SJCRH30 (cell line): ENCODE measurements at regions not wholly inside any gene's neighbourhood (a gene's known extent, or its start where the extent isn't known, plus 50 kb on each side); places are given as distances from the start of the nearest gene placed in this dataset.

Experiments used
- DNase-seq, 2 experiments: peaks; one replicate each; pipeline ENCODE4 v3.0.0-alpha.2; 2015 to 2020
- H3K27ac ChIP-seq: fragments of 250-450 bp; sonication (Bioruptor Pico); 2 replicates; pipeline ENCODE4 v1.5.1; 2020; ENCODE audit warnings: mild to moderate bottlenecking, moderate library complexity
- H3K27me3 ChIP-seq: fragments of 250-450 bp; sonication (Bioruptor Pico); 2 replicates; pipeline ENCODE4 v1.5.1; 2020; ENCODE audit warnings: mild to moderate bottlenecking, moderate library complexity
- H3K36me3 ChIP-seq: fragments of 250-450 bp; sonication (Bioruptor Pico); 2 replicates; pipeline ENCODE4 v1.5.1; 2020; ENCODE audit warnings: mild to moderate bottlenecking, moderate library complexity
- H3K4me1 ChIP-seq: fragments of 250-450 bp; sonication (Bioruptor Pico); 2 replicates; pipeline ENCODE4 v1.5.1; 2020; ENCODE audit warnings: mild to moderate bottlenecking, moderate library complexity
- H3K4me3 ChIP-seq: fragments of 250-450 bp; sonication (Bioruptor Pico); 2 replicates; pipeline ENCODE4 v1.5.1; 2020; ENCODE audit warnings: mild to moderate bottlenecking, moderate library complexity
- H3K9me3 ChIP-seq: fragments of 250-450 bp; sonication (Bioruptor Pico); replicated peaks from 2 replicates; pipeline ENCODE4 v1.5.1; 2020; ENCODE audit warnings: mild to moderate bottlenecking, moderate library complexity

DNA sequence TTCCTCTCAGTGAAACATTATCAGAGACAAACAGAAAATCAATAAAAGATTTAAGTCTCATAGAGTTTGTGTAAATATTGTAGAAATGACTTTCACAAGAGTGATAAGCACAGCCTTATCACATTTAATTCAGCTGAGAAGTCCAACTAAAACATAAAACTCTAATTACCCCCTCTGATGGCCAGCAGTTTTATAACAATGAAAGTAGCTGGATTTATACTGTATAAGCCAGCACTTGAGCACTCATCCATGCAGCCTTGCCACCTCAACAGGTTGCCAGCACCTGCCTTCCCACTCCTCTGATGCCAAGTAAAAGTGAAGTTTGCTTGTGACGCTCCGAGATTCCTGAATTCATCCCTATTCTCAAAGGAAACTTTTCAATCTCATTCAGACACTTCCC is 103.0 kb upstream of the STK39 start:
- no peaks in the 10 kb centered on the region; the same call in 1 of the 2 replicates for H3K4me1 ChIP-seq
- no peaks in the 10 kb centered on the region for H3K27me3 ChIP-seq
- no peaks in the 10 kb centered on the region for H3K36me3 ChIP-seq
- DNase-seq, result no peak
- H3K9me3 ChIP-seq, result 0 out of 2 replicates have a peak, but pooled peaks cover 9% of the 10 kb centered on the region
- no peak overlapping the region for H3K27ac ChIP-seq
- no peak overlapping the region for H3K4me3 ChIP-seq

DNA sequence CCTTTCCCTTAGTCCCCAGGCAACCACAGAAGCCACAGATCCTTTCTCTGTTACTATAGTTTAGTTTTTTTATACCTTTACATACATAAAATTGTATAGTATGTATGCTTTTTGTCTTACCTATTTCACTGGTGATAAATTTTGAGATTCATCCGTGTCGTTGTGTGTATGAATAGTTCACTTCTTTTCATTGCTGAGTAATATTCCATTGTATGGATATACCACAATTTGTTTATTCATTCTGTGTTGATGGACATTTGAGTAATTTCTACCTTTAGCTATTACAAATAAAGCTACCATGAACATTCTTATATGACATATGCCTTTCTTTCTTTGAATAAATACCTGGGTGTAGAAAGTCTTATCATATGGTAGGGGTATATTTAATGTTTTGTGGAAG is 102.8 kb upstream of the CERS6 start:
- Histone ChIP-seq H3K4me1 (no peaks in the 10 kb centered on the region; the same call in 1 of the 2 replicates), H3K4me3 (no peak overlapping the region), H3K36me3 (no peaks in the 10 kb centered on the region), H3K9me3 (0 out of 2 replicates have a peak, but pooled peaks cover 9% of the 10 kb centered on the region), H3K27me3 (no peaks in the 10 kb centered on the region), H3K27ac (no peak overlapping the region)
- DNase-seq, result no peak

DNA sequence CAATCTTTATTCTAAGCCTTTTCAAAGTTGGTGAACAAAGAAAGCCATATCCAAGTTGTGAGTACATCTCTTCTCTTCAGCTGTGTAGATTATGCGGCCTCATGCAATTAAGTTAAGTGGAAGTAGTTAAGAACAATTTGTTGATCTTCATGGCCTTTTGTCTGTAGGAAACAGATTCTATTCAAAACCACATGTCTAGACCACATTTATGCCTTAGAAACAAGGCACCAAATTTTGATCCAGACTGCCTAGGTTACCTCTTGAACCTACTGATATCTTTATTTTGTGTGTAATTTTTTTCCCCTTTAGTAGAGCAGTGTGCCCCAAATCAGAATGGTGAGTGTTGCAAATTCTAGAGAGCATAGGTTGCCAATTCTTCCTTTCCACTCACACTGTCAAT is 101.6 kb upstream of the CERS6 start:
- no peak overlapping the region for H3K27ac ChIP-seq
- H3K4me1 ChIP-seq, result no peaks in the 10 kb centered on the region; the same call in 1 of the 2 replicates
- no peak for DNase-seq
- no peaks in the 10 kb centered on the region for H3K36me3 ChIP-seq
- H3K27me3 ChIP-seq, result no peaks in the 10 kb centered on the region
- H3K9me3 ChIP-seq, result 0 out of 2 replicates have a peak, but pooled peaks cover 9% of the 10 kb centered on the region
- H3K4me3 ChIP-seq, result no peak overlapping the region

DNA sequence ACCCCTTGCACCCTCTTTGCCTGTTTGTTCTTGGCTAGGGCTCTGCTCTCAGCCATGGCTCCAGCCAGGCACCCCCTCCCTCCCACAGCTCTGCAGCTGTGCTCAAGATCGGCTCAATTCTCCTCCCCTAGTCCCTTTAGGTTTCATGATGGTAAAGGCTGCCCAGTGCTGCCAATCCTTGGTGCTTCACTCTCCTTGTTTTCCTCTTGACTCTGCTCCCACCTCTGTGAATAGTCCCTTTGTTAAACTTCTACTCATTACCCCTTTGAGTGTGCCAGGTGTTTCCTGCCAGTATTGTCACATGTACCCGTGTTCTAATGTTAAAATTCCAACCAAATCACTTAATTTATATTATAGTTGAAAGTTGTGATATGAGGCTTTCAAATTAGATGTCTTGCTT is 101.0 kb upstream of the CERS6 start:
- DNase-seq, result peak; percentile 27 to 69
- no peaks in the 10 kb centered on the region for H3K27me3 ChIP-seq

DNA sequence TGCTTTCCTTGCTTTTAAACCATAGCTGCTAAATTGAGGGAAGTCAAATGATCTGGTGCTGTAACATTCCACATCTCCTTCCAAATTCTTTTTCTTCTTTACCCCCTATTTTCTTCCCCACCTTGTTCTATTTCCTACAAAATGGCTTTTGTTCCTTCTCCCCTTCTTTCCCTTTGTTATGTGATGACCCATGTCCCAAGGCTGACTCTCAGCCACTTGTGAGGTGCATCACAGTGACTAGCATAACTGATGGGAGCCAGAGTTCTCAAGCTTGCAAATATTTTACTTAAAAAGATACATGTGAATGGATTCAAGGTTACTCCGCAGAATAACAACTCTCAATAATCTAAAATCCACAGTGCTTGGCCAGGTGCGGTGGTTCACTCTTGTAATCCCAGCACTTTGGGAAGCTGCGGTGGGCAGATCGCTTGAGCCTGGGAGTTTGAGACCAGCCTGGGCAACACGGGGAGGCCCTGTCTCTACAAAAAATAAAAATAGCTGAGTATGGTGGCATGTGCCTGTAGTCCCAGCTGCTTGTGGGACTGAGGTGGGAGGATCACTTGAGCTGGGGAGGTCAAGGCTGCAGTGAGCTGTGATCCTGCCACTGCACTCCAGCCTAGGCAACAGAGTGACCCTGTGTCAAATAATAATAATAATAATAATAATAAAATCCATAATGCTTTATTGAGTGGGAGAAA is 100.1 kb upstream of the CERS6 start:
- Histone ChIP-seq H3K4me3 (no peak overlapping the region), H3K36me3 (no peaks in the 10 kb centered on the region), H3K9me3 (0 out of 2 replicates have a peak, but pooled peaks cover 9% of the 10 kb centered on the region), H3K4me1 (no peaks in the 10 kb centered on the region; the same call in 1 of the 2 replicates), H3K27ac (no peak overlapping the region), H3K27me3 (no peaks in the 10 kb centered on the region)
- no peak for DNase-seq

More for the DNA sequence above, 101.0 kb upstream of the CERS6 start:
- Histone ChIP-seq H3K27ac (no peak overlapping the region), H3K36me3 (no peaks in the 10 kb centered on the region), H3K4me1 (no peaks in the 10 kb centered on the region; the same call in 1 of the 2 replicates), H3K9me3 (0 out of 2 replicates have a peak, but pooled peaks cover 9% of the 10 kb centered on the region), H3K4me3 (no peak overlapping the region)

DNA sequence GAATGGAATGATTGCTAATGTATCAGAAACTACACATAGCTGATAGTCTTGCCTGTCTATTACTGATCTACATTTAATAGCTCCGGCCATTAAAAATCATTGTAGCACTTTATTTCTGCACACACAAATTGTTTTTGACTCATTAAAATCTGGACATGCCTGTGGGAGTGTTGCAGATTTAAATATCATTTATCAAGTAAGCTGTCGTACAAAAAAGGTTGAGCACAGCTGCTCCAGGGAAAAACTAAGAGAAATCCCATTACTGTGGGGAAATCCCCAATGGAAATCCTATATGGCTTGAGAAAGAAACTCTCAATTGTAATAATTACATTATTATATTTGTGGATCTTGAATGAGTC is 99.6 kb upstream of the CERS6 start:
- 0 out of 2 replicates have a peak, but pooled peaks cover 9% of the 10 kb centered on the region for H3K9me3 ChIP-seq
- DNase-seq, result no peak
- H3K4me1 ChIP-seq, result no peaks in the 10 kb centered on the region; the same call in 1 of the 2 replicates
- no peaks in the 10 kb centered on the region for H3K27me3 ChIP-seq
- H3K27ac ChIP-seq, result no peak overlapping the region
- H3K4me3 ChIP-seq, result no peak overlapping the region
- no peaks in the 10 kb centered on the region for H3K36me3 ChIP-seq

DNA sequence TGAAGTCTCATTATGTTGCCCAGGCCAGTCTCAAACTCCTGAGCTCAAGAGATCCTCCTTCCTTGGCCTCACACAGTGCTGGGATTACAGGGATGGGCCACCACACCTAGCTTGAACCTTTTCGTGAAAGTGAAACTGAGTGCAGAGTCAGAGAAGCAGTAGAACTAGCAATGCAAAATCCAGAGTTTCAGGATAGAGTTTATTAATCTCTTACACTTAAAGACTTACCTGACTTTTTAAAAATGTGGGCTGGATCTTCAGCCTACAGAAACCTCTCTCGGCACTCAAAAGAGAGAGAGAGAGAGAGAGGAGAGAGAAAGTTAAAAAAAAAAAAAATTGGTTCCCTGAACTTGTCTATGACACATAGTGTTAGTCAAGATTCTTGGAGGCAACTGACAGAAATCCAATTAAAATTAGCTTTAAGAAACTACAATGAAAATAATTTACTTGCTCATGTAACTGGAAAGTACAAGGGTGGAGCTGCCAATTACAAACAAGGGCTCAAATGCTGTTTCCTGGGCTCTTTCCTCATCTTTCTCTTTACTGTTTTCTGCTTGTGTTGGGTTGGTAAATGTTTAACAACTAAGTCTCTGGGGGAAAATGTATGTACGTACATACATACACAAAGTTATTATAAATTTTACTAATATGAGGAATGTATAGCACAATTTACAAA is 98.1 kb upstream of the CERS6 start:
- no peaks in the 10 kb centered on the region for H3K36me3 ChIP-seq
- no peaks in the 10 kb centered on the region for H3K27me3 ChIP-seq
- DNase-seq, result no peak
- H3K4me3 ChIP-seq, result no peak overlapping the region
- H3K9me3 ChIP-seq, result 0 out of 2 replicates have a peak, but pooled peaks cover 9% of the 10 kb centered on the region
- H3K27ac ChIP-seq, result no peak overlapping the region
- H3K4me1 ChIP-seq, result no peaks in the 10 kb centered on the region; the same call in 1 of the 2 replicates

DNA sequence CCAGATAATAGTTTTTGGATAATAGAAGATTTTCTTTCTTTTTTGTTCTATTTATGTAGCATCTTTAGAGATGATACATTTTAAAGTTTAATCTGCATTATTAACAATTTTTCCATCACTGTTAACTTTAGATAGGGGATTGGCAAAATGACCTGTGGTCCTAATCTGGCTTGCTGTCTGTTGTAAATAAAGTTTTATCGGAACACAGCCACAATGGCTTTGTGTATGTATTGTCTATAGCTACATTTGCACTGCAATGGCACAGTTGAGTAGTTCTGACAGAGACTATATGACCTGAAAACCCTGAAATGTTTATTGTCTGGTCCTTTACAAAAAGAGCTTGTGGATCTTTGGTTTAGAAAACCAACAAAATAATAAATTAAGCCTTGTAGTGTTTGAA is 97.0 kb upstream of the CERS6 start:
- no peaks in the 10 kb centered on the region for H3K27me3 ChIP-seq
- no peak overlapping the region for H3K4me3 ChIP-seq
- DNase-seq, result no peak
- 0 out of 2 replicates have a peak, but pooled peaks cover 2% of the 10 kb centered on the region for H3K9me3 ChIP-seq
- H3K36me3 ChIP-seq, result no peaks in the 10 kb centered on the region
- no peaks in the 10 kb centered on the region; the same call in 1 of the 2 replicates for H3K4me1 ChIP-seq
- no peak overlapping the region for H3K27ac ChIP-seq

DNA sequence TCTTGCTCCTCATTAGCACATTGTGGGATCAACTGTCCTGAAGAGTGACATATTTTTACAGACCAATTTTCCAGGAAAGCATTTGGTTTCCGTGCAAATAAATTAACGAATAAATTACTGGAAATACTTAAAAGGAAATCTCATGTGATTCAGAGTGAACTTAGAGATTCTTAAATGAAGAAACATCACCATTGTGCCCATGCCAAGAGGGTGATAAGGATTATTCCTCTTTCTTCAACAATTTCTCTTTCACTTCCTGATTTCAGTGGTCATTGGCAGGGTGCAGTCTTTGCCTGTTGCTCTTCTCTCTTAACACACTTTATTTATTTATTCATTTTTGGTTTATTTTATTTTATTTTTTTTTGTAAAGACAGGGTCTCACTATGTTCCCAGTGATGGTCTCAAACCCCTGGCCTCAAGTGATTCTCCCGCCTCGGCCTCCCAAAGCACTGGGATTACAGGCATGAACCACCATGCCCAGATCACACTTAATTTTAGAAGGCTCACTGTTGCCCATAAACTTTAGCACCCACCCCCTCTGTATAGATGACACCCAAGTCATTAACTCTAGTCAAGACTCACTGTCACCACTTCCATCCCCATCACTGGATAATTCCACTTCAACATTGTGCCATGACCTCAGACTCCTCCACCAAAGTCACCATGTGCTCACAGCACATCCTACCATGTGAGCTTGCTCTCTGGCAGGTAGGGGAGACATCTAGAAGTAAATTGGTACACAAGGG is 92.6 kb upstream of the CERS6 start:
- Histone ChIP-seq H3K36me3 (no peaks in the 10 kb centered on the region), H3K27me3 (no peaks in the 10 kb centered on the region), H3K9me3 (no peaks in the 10 kb centered on the region), H3K4me1 (no peaks in the 10 kb centered on the region), H3K4me3 (no peak overlapping the region), H3K27ac (no peak overlapping the region)
- DNase-seq, result no peak

DNA sequence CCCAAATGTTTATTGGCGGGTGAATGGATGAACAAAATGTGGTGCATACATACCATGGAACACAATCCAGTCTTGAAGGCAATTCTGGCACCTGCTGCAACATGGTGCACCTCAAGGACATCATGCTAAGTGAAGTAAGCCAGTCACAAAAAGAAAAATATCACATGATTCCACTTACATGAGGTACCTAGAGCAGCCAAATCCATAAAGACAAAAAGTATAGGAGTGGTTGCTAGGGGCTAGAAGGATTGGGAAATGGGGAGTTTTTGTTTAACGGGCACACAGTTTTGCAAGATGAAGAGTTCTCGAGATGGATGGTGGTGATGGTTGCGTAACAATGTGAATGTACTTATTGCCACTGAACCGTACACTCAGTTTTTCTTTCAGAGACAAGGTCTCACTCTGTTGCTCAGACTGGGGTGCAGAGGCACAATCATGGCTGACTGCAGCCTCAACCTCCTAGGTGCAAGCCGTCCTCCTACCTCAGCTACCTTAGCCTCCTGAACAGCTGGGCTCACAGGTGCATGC is 90.9 kb upstream of the CERS6 start:
- no peak for DNase-seq
- no peaks in the 10 kb centered on the region for H3K36me3 ChIP-seq
- no peak overlapping the region for H3K4me3 ChIP-seq
- H3K9me3 ChIP-seq, result no peaks in the 10 kb centered on the region
- no peaks in the 10 kb centered on the region for H3K4me1 ChIP-seq
- H3K27ac ChIP-seq, result no peak overlapping the region
- no peaks in the 10 kb centered on the region for H3K27me3 ChIP-seq

DNA sequence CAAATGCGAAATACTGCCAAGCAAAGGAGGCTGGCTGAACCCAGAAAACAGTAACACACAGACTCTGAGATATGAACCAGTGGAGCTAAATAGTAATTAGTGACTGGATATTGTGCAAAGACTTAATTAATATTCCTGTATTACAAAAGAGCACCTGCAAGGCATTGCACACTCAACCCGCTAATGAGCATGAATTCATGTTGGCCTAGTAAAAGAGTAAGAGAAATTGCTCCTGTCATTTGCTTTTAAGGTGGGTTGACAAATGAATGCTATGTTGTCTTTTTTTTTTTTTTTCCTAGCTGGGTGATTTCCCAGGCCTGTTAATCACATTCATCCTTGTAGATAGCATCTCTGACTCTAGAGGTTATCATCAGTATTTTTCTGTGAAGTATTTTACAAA is 87.0 kb upstream of the CERS6 start:
- H3K9me3 ChIP-seq, result no peaks in the 10 kb centered on the region
- H3K4me1 ChIP-seq, result no peaks in the 10 kb centered on the region
- no peak overlapping the region for H3K27ac ChIP-seq
- DNase-seq, result no peak
- H3K27me3 ChIP-seq, result no peaks in the 10 kb centered on the region
- H3K36me3 ChIP-seq, result no peaks in the 10 kb centered on the region
- no peak overlapping the region for H3K4me3 ChIP-seq

DNA sequence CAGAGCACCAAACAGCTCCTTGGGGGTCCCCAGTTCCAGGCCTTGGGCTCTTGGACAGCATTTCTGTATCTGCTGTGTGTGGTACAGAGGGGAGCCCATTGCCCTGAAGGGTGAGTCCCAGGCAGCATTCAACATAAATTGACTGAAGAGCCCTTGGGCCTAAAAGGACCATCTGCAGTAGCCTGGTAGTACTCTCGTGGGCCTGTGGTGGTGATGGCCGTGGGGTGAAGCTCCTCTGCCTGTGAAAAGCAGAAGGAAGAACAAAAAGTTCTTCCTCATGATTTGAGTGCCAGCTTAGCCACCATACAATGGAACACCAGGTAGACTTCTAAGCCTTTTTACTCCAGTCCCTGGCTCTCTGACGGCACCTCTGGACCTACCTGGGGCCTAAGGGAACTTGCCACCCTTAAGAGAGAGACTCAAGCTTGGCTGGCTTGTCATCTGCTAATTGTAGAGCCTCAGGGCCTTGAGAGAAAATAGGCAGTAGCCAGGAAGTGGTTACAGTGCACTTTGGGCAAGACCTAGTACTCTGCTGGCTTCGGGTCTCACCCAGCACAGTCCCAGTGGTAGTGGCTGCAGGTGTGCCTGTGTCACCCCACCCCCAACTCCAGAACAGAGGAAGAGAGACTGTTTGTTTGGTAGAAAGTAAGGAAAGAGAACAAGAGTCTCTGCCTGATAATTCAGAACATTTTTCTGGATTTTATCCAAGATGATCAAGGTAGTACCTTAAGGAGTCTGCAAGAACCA is 84.6 kb upstream of the CERS6 start:
- no peaks in the 10 kb centered on the region for H3K36me3 ChIP-seq
- no peak for DNase-seq
- no peaks in the 10 kb centered on the region for H3K9me3 ChIP-seq
- no peaks in the 10 kb centered on the region for H3K27me3 ChIP-seq
- H3K4me1 ChIP-seq, result no peaks in the 10 kb centered on the region
- no peak overlapping the region for H3K4me3 ChIP-seq
- no peak overlapping the region for H3K27ac ChIP-seq

DNA sequence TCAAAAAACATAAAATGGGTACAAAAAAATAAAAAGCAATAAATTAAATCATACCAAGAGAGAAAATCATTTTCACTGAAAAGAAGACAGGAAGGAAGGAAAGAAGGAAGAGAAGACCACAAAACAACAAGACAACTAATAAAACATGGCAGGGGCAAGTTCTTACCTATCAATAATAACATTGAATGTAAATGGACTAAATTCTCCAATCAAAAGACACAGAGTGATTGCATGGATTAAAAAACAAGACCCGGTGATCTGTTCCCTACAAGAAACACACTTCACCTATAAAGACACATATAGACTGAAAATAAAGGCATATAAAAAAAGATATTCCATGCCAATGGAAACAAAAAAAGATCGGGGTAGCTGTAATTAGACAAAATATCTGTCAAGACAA is 82.6 kb upstream of the CERS6 start:
- H3K27me3 ChIP-seq, result no peaks in the 10 kb centered on the region
- no peaks in the 10 kb centered on the region for H3K36me3 ChIP-seq
- H3K4me3 ChIP-seq, result no peak overlapping the region
- DNase-seq, result no peak
- H3K4me1 ChIP-seq, result no peaks in the 10 kb centered on the region
- H3K9me3 ChIP-seq, result no peaks in the 10 kb centered on the region
- H3K27ac ChIP-seq, result no peak overlapping the region

DNA sequence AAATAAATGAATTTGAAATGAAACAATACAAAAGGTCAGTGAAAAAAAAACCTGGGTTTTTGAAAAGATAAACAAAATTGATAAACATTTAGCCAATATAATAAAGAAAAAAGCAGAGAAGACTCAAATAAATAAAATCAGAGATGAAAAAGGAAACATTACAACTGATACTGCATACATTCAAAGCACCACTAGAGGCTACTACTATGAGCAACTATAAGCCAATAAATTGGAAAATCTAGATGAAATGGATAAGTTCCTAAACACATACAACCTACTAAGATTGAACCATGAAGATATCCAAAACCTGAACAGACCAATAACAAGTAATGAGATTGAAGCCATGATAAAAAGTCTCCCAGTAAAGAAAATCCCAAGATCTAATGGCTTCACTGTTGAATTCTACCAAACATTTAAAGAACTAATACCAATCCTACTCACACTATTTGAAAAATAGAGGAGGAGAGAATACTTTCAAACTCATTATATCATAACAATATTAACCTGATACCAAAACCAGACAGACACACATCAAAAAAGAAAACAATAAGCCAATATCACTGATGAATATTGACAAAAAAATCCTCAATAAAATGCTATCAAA is 80.8 kb upstream of the CERS6 start:
- Histone ChIP-seq H3K9me3 (no peaks in the 10 kb centered on the region), H3K4me3 (no peak overlapping the region), H3K4me1 (no peaks in the 10 kb centered on the region), H3K36me3 (no peaks in the 10 kb centered on the region), H3K27ac (no peak overlapping the region), H3K27me3 (no peaks in the 10 kb centered on the region)
- no peak for DNase-seq
